NT2/D1 (cell line): ENCODE measurements at regions not wholly inside any gene's neighbourhood (a gene's known extent, or its start where the extent isn't known, plus 50 kb on each side); places are given as distances from the start of the nearest gene placed in this dataset.

ENCODE experiments used
- YY1 ChIP-seq: IDR thresholded peaks from 2 replicates; pipeline ENCODE4 v1.6.1; 2011; ENCODE audit not compliant: insufficient read length, insufficient read depth
- ZNF274 ChIP-seq: IDR thresholded peaks from 2 replicates; pipeline ENCODE4 v1.6.1; 2011; ENCODE audit warnings: mild to moderate bottlenecking, low read depth, low read length

DNA sequence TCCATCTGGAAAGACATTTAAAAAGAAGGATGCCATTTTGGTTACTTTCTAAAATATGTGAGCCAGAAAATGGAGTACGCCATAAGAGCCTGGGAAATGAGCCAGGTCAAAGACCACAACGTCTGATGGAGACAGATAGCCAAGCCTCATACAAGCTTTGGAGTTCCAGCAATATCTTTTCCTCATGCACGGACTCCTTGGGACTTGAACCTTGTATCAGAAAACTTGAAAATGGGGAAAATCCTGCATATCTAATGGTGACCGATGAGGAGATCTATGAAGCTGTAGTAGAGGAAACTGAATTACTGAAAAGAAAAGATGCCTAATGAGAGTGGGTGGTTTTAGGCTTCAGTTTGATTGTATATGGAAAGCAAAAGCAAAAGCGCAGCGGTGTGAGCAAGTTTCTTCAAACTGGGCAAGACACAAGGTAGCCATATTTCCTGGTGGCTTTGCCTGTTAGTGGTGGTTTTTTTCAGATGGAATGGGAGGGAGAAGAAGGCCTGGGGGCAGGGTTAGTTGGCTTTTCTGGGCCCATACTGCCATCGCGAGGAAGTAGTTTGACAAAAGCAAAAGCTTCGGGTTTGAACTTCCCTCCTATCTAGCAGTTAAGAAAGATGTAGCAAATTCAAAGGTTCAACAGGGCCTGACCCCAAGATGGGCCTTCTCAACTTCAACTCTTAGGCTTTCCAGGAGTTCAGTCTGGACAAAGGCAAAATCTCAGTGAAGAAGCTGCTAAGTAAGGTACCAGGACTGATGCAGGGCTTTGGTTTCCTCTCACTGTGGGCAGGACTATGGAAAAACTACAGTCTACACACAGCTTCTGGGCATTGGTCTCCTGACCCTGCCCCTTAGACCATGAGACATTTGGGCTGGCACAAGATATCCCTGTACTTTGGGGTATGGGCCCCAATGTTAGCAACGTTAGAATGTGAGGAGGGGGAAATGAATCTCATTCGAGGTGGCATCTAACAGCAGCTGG is 210.0 kb upstream of the STK26 start:
- TF ChIP-seq YY1, result no peak
- TF ChIP-seq ZNF274, result no peak
